ENCODE measurements at regions not wholly inside any gene's neighbourhood (a gene's known extent, or its start where the extent isn't known, plus 50 kb on each side); places are given as distances from the start of the nearest gene placed in this dataset.
A peak's percentile ranks its signal among the peaks of the same experiment; 100 is the strongest.

- DNase-seq, result no peak
Measured at GRCh38 chr10:89153971-89154370, 53.1 kb downstream of the CH25H start.

- DNase-seq, result no peak
Measured at GRCh38 chr10:89153116-89153515, 54.0 kb downstream of the CH25H start.

- DNase-seq, result no peak
Measured at GRCh38 chr10:89151857-89152256, 55.3 kb downstream of the CH25H start.

GRCh38 chr10:89148061-89148460 is 59.1 kb downstream of the CH25H start:
- no peak for DNase-seq

GRCh38 chr10:89147256-89147655 is 59.9 kb downstream of the CH25H start:
- DNase-seq, result no peak

GRCh38 chr10:89144836-89145235 is 62.3 kb downstream of the CH25H start:
- DNase-seq, result no peak

- no peak for DNase-seq
Measured at GRCh38 chr10:89142590-89142989, 64.5 kb downstream of the CH25H start.

- no peak for DNase-seq
Measured at GRCh38 chr10:89138755-89139490, 68.2 kb downstream of the CH25H start.

GRCh38 chr10:89134963-89135362 is 72.2 kb downstream of the CH25H start:
- DNase-seq, result peak; percentile 16 to 43

- DNase-seq, result no peak
Measured at GRCh38 chr10:89129911-89130310, 77.2 kb downstream of the CH25H start.

- peak; percentile 23 to 44 for DNase-seq
Measured at GRCh38 chr10:89122433-89123051, 84.6 kb downstream of the CH25H start.

GRCh38 chr10:89121764-89122020 is 85.4 kb downstream of the CH25H start:
- DNase-seq, result no peak

GRCh38 chr10:89120931-89121763 is 86.0 kb downstream of the CH25H start:
- DNase-seq, result no peak

- no peak for DNase-seq
Measured at GRCh38 chr10:89119651-89120050, 87.5 kb downstream of the CH25H start.

- no peak for DNase-seq
Measured at GRCh38 chr10:89118091-89118490, 89.0 kb downstream of the CH25H start.

GRCh38 chr10:89115876-89116627 is 91.1 kb downstream of the CH25H start:
- peak; percentile 41 to 74 for DNase-seq

GRCh38 chr10:89114846-89115625 is 92.1 kb downstream of the CH25H start:
- DNase-seq, result no peak

- DNase-seq, result no peak
Measured at GRCh38 chr10:89102735-89103134, 104.4 kb downstream of the CH25H start.

- no peak for DNase-seq
Measured at GRCh38 chr10:89101943-89102342, 105.2 kb downstream of the CH25H start.

- DNase-seq, result no peak
Measured at GRCh38 chr10:89100680-89101079, 106.4 kb downstream of the CH25H start.

- no peak for DNase-seq
Measured at GRCh38 chr10:89097226-89097625, 106.6 kb downstream of the FAS start.

- no peak for DNase-seq
Measured at GRCh38 chr10:89095701-89096391, 105.2 kb downstream of the FAS start.
